Stimulated activated CD4-positive, alpha-beta T cell treated with anti-CD3 and anti-CD28 coated beads, Interleukin-4, amount 100 ng/mL, for 1 hour (primary cell): ENCODE measurements at regions not wholly inside any gene's neighbourhood (a gene's known extent, or its start where the extent isn't known, plus 50 kb on each side); places are given as distances from the start of the nearest gene placed in this dataset.
"Not testable (repeated sequence)": the region's sequence is repeated elsewhere in the genome, so short reads cannot be mapped to it uniquely, and the experiment has no call there.

Experiments used
- DNase-seq: peaks from one replicate; pipeline ENCODE4 v3.0.0-alpha.2; 2020

DNA sequence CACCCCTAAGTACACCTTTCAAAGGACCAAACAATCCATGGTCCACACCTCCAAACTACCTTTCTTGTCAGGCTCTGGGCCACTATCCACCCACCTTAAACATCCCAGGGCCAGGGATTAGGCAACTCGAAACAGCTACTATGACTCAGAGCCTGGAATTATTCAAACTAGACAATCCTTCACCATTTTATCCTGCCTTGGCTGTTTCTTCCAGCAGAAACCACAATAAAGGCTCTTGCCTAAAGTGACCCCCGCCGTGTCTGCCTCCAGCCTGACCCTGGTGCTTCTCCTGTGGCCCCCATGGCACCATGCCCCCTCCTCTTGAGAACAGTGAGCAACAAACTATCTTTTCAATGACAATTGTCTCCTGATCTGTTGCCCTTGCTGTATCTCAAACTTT, 195.5 kb downstream of the EPM2A start:
- DNase-seq: no peak

DNA sequence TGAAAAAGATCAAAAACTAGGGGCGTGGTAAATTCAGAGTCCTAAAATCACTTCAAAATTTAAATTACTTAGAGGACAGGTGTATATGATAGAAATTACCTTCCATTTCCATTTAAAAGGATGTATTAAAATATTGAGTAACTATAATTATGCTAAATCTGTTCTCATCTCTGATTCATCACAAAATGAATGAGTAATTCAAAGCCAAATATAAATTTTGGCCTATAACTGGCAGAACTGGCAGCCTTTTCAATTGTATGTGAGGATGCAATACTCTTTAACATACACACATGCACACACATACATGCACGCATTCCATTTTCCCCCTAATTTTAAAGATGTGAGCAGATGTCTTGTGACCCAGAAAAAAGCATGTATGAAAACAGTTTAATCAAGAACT, 194.6 kb downstream of the EPM2A start:
- no peak for DNase-seq

DNA sequence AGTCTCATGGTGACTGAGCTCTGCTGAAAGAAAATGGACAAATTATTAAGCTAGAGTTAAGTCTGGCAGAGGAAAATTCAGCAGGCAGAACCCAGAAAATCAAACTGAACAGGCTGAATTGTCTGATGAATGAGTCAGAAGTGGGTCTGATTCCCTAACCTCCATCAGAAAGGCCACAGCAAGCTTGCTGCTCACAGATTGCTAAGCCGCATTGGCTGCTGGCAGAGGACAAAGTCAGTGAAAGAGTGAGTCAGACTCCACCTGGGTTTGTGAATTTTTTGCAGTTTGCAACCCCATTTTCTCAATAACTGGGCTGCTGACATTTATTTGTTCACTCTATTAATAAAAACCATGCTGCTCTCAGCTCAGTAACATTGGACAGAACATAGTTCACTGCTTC, 191.3 kb downstream of the EPM2A start:
- DNase-seq: no peak

DNA sequence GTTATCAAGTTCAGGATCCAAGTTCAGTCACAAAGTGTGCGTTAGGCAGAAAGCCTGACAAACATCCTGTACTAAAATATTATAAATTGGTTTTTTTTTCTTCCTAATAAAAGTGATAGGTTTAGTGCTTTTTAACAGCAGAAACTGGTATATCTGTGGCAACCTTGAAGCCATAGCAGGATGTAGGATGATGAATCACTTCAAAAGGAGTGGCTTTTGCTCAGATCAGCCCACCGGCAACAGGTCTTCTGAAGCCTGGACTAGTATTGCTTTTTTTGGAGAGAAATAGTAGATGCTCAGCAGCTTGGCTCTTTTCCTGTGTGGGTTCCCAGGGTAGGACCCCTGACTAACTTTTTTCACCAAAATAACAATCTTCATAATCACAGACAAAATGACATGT, 190.8 kb downstream of the EPM2A start:
- no peak for DNase-seq

DNA sequence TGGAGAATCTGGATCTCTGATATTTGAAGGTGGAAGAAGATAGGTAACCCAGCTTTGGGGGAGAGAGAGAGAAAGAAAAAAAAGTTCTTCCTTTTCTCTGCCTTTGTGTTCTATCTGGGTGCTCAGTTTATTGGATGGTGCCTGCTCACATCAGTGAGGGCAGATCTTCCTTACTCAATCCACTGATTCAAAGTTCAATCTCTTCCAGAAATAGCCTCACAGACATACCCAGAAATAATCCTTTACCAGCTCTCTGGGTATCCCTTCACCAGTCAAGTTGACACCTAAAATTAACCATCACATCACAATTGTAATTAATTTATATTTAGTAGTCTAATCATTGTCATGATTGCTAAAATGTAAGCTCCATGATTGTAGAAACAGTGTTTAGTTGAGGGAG, 189.1 kb downstream of the EPM2A start:
- no peak for DNase-seq

DNA sequence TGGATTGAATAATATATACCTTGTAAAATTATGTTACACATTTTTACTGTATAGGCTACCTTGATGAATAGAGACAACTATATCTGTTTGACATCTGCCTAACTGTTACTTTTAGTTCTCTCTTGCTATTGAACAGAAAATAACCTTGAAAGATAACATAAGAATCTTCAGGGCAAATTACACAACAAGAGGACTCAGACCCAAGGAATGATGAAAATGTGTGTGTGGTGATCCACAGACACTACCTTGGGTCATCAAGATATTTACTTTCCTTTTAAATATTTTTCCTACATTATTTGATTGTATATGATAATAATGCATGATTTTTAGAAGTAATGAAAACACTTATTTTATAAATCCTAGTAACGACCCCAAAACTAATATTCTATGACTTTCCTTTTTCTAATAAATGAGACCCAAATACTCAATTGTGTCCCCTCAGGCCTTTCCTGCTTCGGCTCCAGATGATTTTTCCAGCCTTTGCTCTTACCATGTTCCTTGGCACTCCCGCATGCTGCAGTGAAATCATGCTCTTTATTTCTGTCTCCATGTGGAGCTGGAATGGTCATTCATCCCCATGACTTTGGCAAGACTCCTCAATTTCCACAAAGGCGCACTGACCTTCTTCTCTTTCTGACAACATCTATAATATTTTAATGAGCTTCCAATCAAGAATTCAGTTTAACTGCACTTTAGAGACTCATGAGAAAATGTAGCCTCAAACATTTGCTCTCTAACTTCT, 187.6 kb downstream of the EPM2A start:
- DNase-seq: no peak

DNA sequence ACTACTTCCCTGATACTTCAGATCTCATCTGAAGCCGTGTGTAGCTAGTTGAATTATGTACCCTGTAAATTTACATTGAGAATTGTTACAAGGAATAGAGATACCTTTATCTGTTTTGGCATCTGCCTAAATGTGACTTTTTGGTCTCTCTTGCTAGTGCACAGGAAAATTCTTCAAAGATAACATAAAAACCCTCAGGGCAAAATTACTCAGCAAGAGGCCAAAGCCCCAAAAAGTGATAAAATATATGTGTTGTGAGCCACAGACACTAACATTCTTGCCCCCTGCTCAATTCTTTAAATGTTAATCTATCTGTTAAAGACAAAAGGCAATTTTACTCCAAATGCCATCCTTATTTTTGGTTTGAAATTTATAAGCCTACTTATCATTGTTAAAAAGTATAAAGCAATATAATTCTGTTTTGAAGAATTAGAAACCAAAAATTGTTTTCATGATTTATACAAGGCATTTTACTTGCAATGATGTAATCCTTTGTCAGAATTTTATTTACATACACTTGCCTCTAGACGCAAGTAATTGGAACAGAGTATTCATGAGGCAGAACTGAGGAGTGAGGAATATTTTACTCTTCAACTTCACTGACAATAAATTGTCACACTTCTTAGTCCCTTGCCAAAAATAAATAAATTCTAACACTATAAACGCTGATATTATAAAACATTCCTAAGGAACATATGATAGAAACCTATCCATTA, 186.2 kb downstream of the EPM2A start:
- DNase-seq: no peak

DNA sequence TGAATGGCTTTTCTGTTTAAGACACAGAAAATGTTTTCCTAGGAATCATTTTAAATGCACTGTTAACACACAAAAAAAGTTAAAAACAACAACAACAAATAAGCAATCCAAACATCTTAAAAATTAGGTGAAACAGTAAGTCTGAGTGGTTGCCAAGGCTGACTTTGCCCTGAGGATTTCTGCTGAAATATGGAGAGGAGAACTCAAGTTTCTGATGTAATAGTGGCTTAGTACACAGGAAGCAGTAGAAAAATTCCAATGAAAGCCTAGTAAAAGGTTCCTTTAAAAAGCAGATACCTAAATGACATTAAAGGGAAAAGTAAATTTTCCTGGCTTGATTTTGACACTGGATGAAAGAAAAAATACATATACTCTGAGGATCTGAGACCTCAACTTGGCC, 184.2 kb downstream of the EPM2A start:
- DNase-seq: no peak

DNA sequence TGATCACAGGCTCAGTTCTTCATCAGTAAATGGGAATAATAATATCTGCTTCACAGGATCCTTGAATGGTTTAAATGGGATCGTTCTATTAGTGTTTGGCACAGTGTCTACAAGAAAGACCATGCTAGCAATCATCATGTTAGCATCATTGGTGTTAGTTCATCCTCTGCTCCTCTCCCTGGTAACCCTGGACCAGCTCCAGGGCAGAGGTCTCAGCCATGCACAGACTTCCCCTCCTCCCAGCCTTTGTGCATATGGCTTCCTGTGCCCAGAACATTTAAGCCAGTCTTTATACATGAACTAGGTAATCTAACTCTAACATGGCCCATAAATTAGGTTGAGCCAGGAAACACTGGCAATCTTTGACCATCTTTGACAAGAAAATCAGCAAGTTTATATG, 180.2 kb downstream of the EPM2A start:
- DNase-seq: no peak

DNA sequence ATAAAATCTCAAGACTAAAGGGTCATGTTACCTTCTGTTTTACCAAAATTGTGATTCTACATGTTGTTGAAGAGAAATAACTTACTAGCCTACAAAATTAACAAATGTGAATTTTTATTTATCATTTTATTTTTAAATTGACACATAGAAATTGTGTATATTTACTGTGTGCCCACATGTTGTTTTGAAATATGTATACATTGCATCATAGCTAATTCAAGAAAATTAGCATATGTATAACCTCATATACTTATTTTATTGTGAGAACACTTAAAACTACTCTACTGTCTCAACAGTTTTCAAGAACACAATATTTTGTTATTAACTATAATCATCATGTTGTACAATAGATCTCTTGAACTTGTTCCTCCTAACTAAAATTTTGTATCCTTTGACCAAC, 177.8 kb downstream of the EPM2A start:
- no peak for DNase-seq

DNA sequence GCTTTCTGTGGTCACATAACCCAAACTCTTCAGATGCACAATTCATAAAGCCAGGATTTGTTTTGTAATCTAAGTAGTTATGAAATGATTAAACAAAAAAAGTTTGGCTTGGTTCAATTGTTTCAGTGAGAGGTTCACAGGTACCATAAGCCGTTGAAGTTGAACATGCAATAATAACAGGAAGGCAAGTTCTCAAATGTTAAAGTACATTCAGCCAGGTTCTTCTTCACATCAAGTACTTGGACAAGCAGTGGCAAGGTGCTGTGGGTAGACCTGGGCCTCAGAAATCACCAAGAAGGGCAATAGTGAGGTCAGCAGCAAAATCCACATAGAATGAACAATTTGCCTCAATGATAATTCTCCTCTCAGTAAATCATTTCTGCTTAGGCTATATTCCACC, 175.5 kb downstream of the EPM2A start:
- no peak for DNase-seq

DNA sequence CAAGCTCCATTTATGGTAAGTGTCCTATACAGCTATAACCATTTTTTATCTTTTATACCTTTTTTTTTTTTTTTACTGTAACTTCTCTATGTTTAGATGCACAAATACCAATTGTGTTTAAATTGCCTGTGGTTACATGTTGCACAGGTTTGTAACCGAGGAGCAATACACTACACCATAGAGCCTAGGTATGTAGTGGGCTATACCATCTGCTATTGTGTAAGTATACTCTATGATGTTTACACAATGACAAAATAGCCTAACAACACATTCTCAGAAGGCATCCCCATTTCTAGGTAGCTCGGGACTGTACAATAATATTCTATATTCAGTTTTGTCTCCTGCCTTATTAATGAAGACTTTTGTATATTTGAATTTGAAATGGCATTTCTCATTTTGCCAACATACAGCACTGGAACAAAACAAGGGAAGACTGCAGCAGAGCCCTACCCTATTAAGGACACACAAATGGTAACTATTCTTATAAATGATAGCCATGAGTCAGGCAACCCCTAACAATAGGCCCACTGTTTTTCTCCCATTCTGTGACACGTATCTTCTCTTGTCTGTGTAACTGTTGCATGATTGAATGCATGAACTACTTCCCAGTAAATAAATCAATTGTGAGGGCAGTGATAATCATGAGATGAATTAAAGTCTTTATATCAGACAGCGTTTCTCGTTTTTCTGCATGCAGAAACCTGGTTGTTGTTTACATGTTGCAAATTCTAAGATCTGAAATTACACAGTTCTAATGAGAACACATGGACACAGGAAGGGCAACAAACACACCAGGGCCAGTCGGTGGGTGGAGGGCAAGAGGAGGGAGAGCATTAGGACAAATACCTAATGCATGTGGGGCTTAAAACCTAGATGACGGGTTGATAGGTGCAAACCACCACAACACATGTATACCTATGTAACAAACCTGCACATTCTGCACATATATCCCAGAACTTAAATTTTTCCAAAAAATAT, 173.9 kb downstream of the EPM2A start:
- DNase-seq: no peak

DNA sequence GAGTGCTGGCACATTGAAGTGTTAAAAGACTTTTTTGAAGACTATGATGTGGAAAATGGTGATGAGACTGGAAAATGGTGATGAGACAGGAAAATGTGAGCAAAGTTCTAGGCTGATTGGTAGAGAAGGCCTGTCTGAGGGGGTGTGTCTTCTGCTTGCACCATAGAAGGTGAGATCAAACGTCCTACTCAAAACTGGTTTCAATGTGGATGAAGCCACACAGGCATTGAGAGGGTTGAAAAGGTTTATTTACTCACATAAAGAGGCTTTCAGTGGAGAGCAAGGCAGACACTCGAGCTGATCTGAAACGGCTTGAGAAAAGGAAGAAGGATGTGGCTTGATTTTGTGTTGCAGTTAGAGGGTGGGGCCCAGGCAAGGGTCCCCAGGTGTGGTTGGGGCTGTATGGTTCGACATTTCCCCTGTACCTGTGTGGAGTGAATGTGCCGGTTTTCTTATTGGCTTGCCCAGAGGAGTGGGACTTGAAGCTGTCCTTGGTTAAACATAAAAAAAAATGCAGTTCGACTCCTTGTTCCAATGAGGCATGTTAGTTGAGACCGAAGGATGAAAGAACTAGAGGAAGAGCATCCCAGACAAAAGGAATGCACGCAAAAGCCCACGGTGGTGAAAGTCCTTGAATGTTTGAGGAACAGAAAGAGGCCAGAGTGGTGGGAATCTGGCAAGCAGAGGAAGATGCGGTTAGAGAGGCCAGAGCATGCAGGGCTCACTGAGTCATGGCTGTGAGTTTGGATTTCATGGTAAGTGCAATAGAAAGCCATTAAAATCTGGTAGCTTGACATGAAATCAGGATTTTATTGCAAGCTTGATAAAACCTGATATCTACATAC, 172.3 kb downstream of the EPM2A start:
- DNase-seq: no peak

DNA sequence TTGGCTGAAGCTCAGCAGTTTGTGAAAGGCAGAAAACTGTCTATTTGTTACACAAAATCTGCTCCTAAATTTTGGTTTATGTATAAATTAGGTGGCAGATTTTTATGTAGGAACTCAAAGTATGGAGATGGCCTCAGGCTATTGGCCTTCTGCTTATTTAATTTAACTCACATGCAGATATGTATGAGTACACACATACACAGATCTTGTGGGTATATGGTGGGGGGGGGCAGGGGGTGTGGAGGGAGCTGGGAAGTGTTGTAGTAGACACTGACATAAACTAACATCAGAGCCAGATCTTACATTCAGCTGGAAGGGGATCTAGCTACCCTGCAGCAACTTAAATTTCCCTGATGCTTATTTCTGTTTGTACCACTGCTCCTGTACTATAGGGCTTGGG, 170.8 kb downstream of the EPM2A start:
- DNase-seq: no peak

DNA sequence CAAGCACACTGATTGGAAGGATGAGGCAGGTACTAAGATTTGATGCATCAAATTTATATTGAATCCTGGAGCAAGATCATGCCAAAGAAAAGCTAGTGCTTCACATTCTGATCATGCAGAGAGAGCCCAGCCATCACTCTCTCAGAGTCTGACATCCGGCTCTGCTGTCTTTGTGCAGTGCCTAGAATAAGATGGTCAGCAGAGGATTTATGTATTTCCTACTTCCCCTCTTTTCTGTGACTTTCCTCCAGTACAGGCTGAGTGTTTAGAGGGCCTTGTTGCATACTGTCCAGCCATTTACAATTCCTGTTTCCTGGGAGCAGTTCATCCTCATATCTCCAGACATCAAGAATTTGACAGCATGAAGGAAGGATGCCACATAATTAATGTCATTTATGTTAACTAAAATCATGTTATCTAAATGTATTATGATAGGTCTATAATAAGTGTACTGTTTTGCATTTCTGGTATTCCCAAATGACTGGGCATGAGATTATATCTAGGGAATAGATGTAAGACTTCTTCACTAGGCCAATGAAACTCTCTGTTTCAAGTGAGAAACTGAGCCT, 167.6 kb downstream of the EPM2A start:
- no peak for DNase-seq

DNA sequence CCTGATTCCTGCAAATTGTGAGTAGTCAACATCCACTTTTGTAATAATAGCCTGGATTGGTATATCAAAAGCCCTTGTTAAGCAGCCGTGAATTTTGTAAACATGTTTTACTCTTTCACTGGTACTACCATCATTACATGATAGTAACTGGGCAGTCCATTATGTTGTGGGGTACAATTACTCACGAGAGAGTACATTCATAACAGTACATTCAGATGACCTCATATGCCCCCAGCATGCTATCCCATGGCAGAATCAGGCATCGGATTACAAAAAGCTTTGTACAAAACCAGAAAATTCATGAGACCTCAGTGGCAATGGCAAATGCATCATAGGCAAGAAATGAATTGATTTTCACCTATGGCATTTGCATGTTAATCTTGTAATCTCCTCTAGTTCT, 166.2 kb downstream of the EPM2A start:
- no peak for DNase-seq

DNA sequence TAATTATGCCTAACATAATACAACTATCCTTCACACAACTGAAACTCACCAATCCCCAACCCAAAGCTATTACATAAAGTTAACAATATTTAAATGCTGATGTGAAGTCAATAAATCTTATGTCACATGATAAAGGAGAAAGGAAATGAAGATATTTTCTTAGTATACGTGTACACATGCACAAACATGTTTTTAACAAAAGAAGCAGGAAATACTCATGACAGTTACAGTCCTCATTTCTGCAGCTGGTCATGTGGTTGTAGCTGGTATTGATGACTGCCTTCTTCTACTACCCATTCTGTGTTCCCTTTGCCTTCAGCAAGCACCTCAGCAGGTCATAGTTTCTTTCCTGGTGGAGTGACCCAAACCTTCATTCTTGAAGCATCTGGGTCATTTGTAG, 165.0 kb downstream of the EPM2A start:
- not testable (repeated sequence) for DNase-seq

DNA sequence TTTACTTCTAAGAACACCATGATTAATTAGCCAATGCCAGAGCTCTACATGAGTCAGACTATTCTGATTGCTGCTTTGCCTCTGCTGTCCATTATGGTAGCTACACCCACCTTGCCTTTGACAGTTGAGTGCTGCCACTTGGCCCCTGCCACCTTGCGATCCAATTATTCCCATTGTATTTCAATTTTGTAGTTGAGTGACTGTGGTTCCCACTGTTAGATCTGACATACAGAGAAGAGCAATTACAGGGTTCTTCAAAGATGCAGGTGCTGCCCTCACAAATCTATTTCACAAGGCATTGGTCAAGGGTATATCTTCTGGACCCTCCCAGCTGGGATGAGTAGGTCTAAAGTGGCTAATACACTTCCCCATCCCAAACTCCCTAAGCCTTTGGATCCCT, 161.1 kb downstream of the EPM2A start:
- DNase-seq: not testable (repeated sequence)
